Aorta (tissue), 5 donors: ENCODE measurements at regions not wholly inside any gene's neighbourhood (a gene's known extent, or its start where the extent isn't known, plus 50 kb on each side); places are given as distances from the start of the nearest gene placed in this dataset.
"Not testable (repeated sequence)": the region's sequence is repeated elsewhere in the genome, so short reads cannot be mapped to it uniquely, and the experiment has no call there.

ENCODE experiments used
- ATAC-seq: fragments of 200-7000 bp; cut with Tn5 transposase; one replicate; pipeline ENCODE4 v1.9.1; 2022; ENCODE audit warnings: moderate library complexity; ENCODE audit not compliant: low FRiP score
- DNase-seq, 2 donors: peaks; one replicate each; pipeline ENCODE4 v3.0.0-alpha.2; 2020
- H3K27ac ChIP-seq, 2 donors: one replicate each; pipeline ENCODE4 v1.5.1; 2013; ENCODE audit warnings: low read length in 2 of 2, mild to moderate bottlenecking in 2 of 2, moderate library complexity in 2 of 2, control low read depth in 1 of 2, inconsistent platforms in 1 of 2, low read depth in 1 of 2
- H3K27me3 ChIP-seq, 2 donors: one replicate each; pipeline ENCODE4 v1.6.1; 2013; ENCODE audit warnings: control low read depth in 1 of 2, low read length in 1 of 2, mild to moderate bottlenecking in 1 of 2, moderate library complexity in 1 of 2; ENCODE audit not compliant: insufficient read depth in 2 of 2, control insufficient read depth in 1 of 2
- H3K36me3 ChIP-seq, 2 donors: one replicate each; pipeline ENCODE4 v1.6.1; 2013; ENCODE audit warnings: control low read depth in 1 of 2, low read length in 1 of 2, mild to moderate bottlenecking in 1 of 2; ENCODE audit not compliant: insufficient read depth in 2 of 2, control insufficient read depth in 1 of 2
- H3K4me1 ChIP-seq, 2 donors: one replicate each; pipeline ENCODE4 v1.6.1; 2013; ENCODE audit warnings: low read length in 2 of 2, control low read depth in 1 of 2, mild to moderate bottlenecking in 1 of 2, moderate library complexity in 1 of 2; ENCODE audit not compliant: insufficient read depth in 2 of 2, control insufficient read depth in 1 of 2
- H3K4me3 ChIP-seq, 2 donors: one replicate each; pipeline ENCODE4 v1.5.1; 2013; ENCODE audit warnings: low read length in 2 of 2, control low read depth in 1 of 2, mild to moderate bottlenecking in 1 of 2
- H3K9me3 ChIP-seq: one replicate; pipeline ENCODE4 v1.6.1; 2013; ENCODE audit warnings: mild to moderate bottlenecking, low read length; ENCODE audit not compliant: control insufficient read depth
- whole genome bisulfite sequencing, 2 donors: extraction: QIAGEN DNeasy Blood & Tissue Kit; methylation state at CpG; one replicate each; pipeline ENCODE4 v1.1.7; 2013; 5-methylcytosine and 5-hydroxymethylcytosine counted together
- intact Hi-C, 2 donors: fragments of 100-400 bp; cut with DNase I; formaldehyde crosslinking; loops; one replicate each; pipeline versions ENCODE4 v1.14.2 to v1.15.0; 2022
- donor health status: healthy with polysubstance abuse.
- donor health status: Bipolar disorder and iron deficiency.
- donor health status: DM: no; HTN: no; CAD: no.
- donor health status: DM: no; HTN: no; CAD: no.
- donor health status: DM: yes; HTN: yes; CAD: no.

- 88 to 96% methylated on average over 1 of the region's 1 CpG for WGBS, 2 donors
- H3K27ac ChIP-seq, result no peak overlapping the region
- DNase-seq, result no peak
These were observed 149.1 kb upstream of the SOX6 start for GRCh38 chr11:16505481-16505880.

DNA sequence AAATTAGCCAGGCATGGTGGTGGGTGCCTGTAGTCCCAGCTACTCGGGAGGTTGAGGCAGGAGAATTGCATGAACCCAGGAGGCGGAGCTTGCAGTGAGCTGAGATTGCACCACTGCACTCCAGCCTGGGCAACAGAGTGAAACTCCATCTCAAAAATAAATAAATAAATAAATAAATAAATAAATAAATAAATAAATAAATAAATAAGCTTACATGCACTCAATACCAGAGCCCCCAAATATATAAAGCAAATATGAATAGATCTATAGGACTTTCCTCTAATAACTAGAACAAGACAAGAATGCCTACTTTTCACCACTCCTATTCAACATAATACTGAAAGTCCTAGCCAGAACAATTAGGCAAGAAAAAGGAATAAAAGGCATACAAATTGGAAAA lies 147.5 kb upstream of the SOX6 start:
- H3K4me1 ChIP-seq, H3K27me3 ChIP-seq, H3K27ac ChIP-seq, intact Hi-C loops, H3K4me3 ChIP-seq, H3K36me3 ChIP-seq, H3K9me3 ChIP-seq, ATAC-seq, DNase-seq: not testable (repeated sequence)
- 93 to 98% methylated on average over 2 of the region's 2 CpGs for WGBS, 2 donors

More at GRCh38 chr11:16505481-16505880, 149.1 kb upstream of the SOX6 start:
- no peak overlapping the region for H3K4me3 ChIP-seq
- intact Hi-C loops, result no loop called here
- no peaks in the 10 kb centered on the region for H3K9me3 ChIP-seq
- H3K36me3 ChIP-seq, result no peaks in the 10 kb centered on the region
- no peak for ATAC-seq
- H3K4me1 ChIP-seq, result no peaks in the 10 kb centered on the region
- H3K27me3 ChIP-seq, result no peaks in the 10 kb centered on the region

- intact Hi-C loops, result no loop called here
- no peaks in the 10 kb centered on the region for H3K4me1 ChIP-seq
- DNase-seq (no peak), ATAC-seq (no peak)
- H3K27me3 ChIP-seq, result no peaks in the 10 kb centered on the region
- H3K36me3 ChIP-seq, result no peaks in the 10 kb centered on the region
- H3K27ac ChIP-seq, result no peak overlapping the region
- H3K4me3 ChIP-seq, result no peak overlapping the region
- peaks cover 2% of the 10 kb centered on the region for H3K9me3 ChIP-seq
These were observed 138.8 kb upstream of the SOX6 start for GRCh38 chr11:16494918-16495691.

DNA sequence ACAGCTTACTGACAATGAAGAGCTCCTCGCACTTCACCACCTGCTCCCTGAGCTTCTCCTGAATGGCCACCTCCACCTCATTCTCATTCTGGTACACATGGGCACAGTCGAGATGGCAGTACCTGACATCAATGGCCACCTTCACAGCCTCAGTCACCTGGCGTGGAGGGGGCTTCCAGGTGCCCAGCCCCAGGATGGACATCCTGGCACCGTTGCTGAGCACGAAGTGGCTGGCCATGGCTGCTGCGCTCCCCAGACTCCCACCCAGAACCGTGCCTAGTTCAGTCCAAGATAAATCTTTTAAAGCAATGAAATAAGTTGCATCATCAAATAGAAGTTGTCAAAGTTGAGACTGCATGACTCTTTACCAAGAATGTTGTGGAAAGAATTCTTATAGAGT lies 128.1 kb upstream of the SOX6 start:
- no peaks in the 10 kb centered on the region for H3K36me3 ChIP-seq
- no peak overlapping the region for H3K27ac ChIP-seq
- no peak for DNase-seq
- intact Hi-C loops, result no loop called here
- 84 to 92% methylated on average over 7 of the region's 7 CpGs for WGBS, 2 donors
- H3K9me3 ChIP-seq, result no peaks in the 10 kb centered on the region
- ATAC-seq, result no peak
- no peak overlapping the region for H3K4me3 ChIP-seq
- H3K27me3 ChIP-seq, result no peaks in the 10 kb centered on the region
- H3K4me1 ChIP-seq, result no peaks in the 10 kb centered on the region

GRCh38 chr11:16474659-16475058 lies 118.3 kb upstream of the SOX6 start:
- Histone ChIP-seq H3K36me3 (no peaks in the 10 kb centered on the region), H3K9me3 (no peaks in the 10 kb centered on the region), H3K4me3 (no peak overlapping the region), H3K4me1 (no peaks in the 10 kb centered on the region), H3K27ac (no peak overlapping the region), H3K27me3 (no peaks in the 10 kb centered on the region)
- intact Hi-C loops, result no loop called here
- ATAC-seq (no peak), DNase-seq (no peak)
- WGBS, 2 donors, result 94 to 95% methylated on average over 2 of the region's 2 CpGs

GRCh38 chr11:16469968-16470367 lies 113.6 kb upstream of the SOX6 start:
- 51 to 69% methylated on average over 2 of the region's 2 CpGs for WGBS, 2 donors
- Histone ChIP-seq H3K4me1 (no peaks in the 10 kb centered on the region), H3K27ac (no peak overlapping the region), H3K9me3 (no peaks in the 10 kb centered on the region), H3K4me3 (no peak overlapping the region), H3K36me3 (no peaks in the 10 kb centered on the region), H3K27me3 (no peaks in the 10 kb centered on the region)
- DNase-seq, result no peak
- ATAC-seq, result no peak
- intact Hi-C loops, result no loop called here

- no peak overlapping the region for H3K4me3 ChIP-seq
- no peaks in the 10 kb centered on the region for H3K9me3 ChIP-seq
- intact Hi-C loops, result no loop called here
- no peaks in the 10 kb centered on the region for H3K36me3 ChIP-seq
- ATAC-seq, result no peak
- no peak for DNase-seq
- WGBS, 2 donors, result 82 to 87% methylated on average over 5 of the region's 5 CpGs
- H3K27me3 ChIP-seq, result no peaks in the 10 kb centered on the region
- no peaks in the 10 kb centered on the region for H3K4me1 ChIP-seq
- no peak overlapping the region for H3K27ac ChIP-seq
These were observed 112.5 kb upstream of the SOX6 start for GRCh38 chr11:16468735-16469453.

GRCh38 chr11:16460508-16460907 lies 104.2 kb upstream of the SOX6 start:
- Histone ChIP-seq H3K4me3 (no peak overlapping the region), H3K27me3 (peaks cover 0 to 1% of the 10 kb centered on the region in 2 donors), H3K4me1 (no peaks in the 10 kb centered on the region), H3K27ac (no peak overlapping the region), H3K9me3 (no peaks in the 10 kb centered on the region), H3K36me3 (no peaks in the 10 kb centered on the region)
- no peak for ATAC-seq
- no peak for DNase-seq
- intact Hi-C loops, result no loop called here

GRCh38 chr11:16456366-16456765 lies 100.0 kb upstream of the SOX6 start:
- WGBS, 2 donors, result 51 to 61% methylated on average over 2 of the region's 2 CpGs
- DNase-seq (no peak), ATAC-seq (no peak)
- intact Hi-C loops, result no loop called here
- Histone ChIP-seq H3K27me3 (no peaks in the 10 kb centered on the region), H3K4me1 (no peaks in the 10 kb centered on the region), H3K4me3 (no peak overlapping the region), H3K9me3 (no peaks in the 10 kb centered on the region), H3K27ac (no peak overlapping the region), H3K36me3 (no peaks in the 10 kb centered on the region)
